ENCODE measurements at regions not wholly inside any gene's neighbourhood (a gene's known extent, or its start where the extent isn't known, plus 50 kb on each side); places are given as distances from the start of the nearest gene placed in this dataset.

DNA sequence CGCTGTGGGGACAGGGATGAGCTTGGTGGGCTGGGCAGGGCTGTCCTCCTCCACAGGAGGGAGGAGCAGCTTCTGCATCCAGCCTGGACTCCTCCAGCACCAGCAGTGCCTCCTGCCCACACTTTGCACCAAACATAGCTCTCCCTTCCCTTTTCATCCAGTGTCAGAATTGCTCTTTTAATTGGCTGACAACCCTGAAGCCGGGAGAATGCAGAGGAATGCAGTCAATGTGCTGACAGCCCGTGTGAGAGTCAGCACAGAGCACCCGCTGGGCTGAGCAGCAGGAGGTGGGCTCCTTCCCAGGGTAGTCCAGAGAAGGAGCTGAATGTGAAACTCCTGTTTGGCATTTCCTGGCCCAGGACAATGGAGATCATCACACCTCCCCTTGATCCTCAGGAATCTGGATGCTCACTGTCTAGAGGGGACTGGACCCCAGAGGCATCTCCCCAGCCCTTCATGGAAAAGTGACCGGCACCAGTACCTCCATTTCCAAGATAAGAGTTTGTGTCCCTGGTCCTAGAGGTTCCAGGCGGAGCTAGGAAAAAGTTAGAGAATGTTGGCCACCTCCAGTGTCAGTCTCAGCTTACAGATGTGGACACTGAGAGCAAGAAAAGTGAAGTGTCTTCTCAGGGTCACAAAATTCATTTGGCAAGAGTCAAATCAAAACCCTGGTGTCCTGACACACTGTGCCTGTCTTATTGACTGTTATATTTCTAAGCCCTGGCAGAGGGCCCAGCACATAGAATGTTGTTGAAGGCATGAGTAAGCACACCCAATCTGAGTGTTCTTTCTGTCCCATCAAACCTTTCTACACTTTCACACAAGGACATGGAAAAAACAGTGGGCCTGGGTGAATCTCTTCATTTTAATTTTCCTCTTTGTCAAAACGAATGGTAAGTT, 202.1 kb downstream of the SNX18 start:
- H3K4me1 ChIP-seq (ENCODE audit: low read length): no peaks in the 10 kb centered on the region
- H3K4me3 ChIP-seq (ENCODE audit: low read length): no peak overlapping the region
- H3K9ac ChIP-seq (ENCODE audit: low read length): no peak overlapping the region
- H3F3A ChIP-seq (ENCODE audit: insufficient read depth, low read length): no peaks in the 10 kb centered on the region
- no peaks in the 10 kb centered on the region for H3K9me3 ChIP-seq (replicated peaks; ENCODE audit: insufficient read depth, low read length)
- no peaks in the 10 kb centered on the region for H3K36me3 ChIP-seq (replicated peaks; ENCODE audit: insufficient read depth, low read length)
- H3K27me3 ChIP-seq (replicated peaks; ENCODE audit: insufficient read depth, low read length): no peaks in the 10 kb centered on the region
- no peak overlapping the region for H3K4me2 ChIP-seq (ENCODE audit: low read depth, low read length)
- no peak overlapping the region for H3K27ac ChIP-seq (ENCODE audit: low read length)
- no peak for DNase-seq
- no peak overlapping the region for H2AFZ ChIP-seq (ENCODE audit: low read length)
- H3K79me2 ChIP-seq (ENCODE audit: low read length): no peaks in the 10 kb centered on the region
- no peaks in the 10 kb centered on the region; the same call in 1 of the 2 replicates for H4K20me1 ChIP-seq (ENCODE audit: insufficient read depth, low read length)
- no peaks in the 10 kb centered on the region for H3K9me2 ChIP-seq (replicated peaks; ENCODE audit: insufficient read depth, low read length)
- TF ChIP-seq CTCF (IDR thresholded peaks at IDR 0.05; ENCODE audit: low read length) (no peak), EZH2phosphoT487 (IDR thresholded peaks at IDR 0.05; ENCODE audit: low read length) (no peak), EZH2 (optimal IDR thresholded peaks at IDR 0.05; ENCODE audit: low read depth, low read length) (no peak)

GRCh38 chr5:54718656-54719055, 201.1 kb downstream of the SNX18 start:
- no peak for DNase-seq
- no peak overlapping the region for H3K9ac ChIP-seq (ENCODE audit: low read length)
- H3K4me3 ChIP-seq (ENCODE audit: low read length): no peak overlapping the region
- no peak overlapping the region for H2AFZ ChIP-seq (ENCODE audit: low read length)
- H3K27ac ChIP-seq (ENCODE audit: low read length): no peak overlapping the region
- no peaks in the 10 kb centered on the region for H3K36me3 ChIP-seq (replicated peaks; ENCODE audit: insufficient read depth, low read length)
- no peaks in the 10 kb centered on the region for H4K20me1 ChIP-seq (ENCODE audit: insufficient read depth, low read length)
- TF ChIP-seq EZH2phosphoT487 (IDR thresholded peaks at IDR 0.05; ENCODE audit: low read length) (no peak), CTCF (IDR thresholded peaks at IDR 0.05; ENCODE audit: low read length) (no peak), EZH2 (optimal IDR thresholded peaks at IDR 0.05; ENCODE audit: low read depth, low read length) (no peak)
- H3K27me3 ChIP-seq (replicated peaks; ENCODE audit: insufficient read depth, low read length): no peaks in the 10 kb centered on the region
- H3K79me2 ChIP-seq (ENCODE audit: low read length): no peaks in the 10 kb centered on the region
- H3K9me3 ChIP-seq (replicated peaks; ENCODE audit: insufficient read depth, low read length): no peaks in the 10 kb centered on the region
- no peak overlapping the region for H3K4me2 ChIP-seq (ENCODE audit: low read depth, low read length)
- no peaks in the 10 kb centered on the region for H3K9me2 ChIP-seq (replicated peaks; ENCODE audit: insufficient read depth, low read length)
- H3K4me1 ChIP-seq (ENCODE audit: low read length): no peaks in the 10 kb centered on the region
- no peaks in the 10 kb centered on the region for H3F3A ChIP-seq (ENCODE audit: insufficient read depth, low read length)

GRCh38 chr5:54717870-54718269, 200.3 kb downstream of the SNX18 start:
- no peak for DNase-seq

More at GRCh38 chr5:54717870-54718269, 200.3 kb downstream of the SNX18 start:
- H3K4me3 ChIP-seq (ENCODE audit: low read length): no peak overlapping the region
- no peaks in the 10 kb centered on the region for H3K79me2 ChIP-seq (ENCODE audit: low read length)
- H3K9ac ChIP-seq (ENCODE audit: low read length): no peak overlapping the region
- no peaks in the 10 kb centered on the region for H3K9me2 ChIP-seq (replicated peaks; ENCODE audit: insufficient read depth, low read length)
- H3K9me3 ChIP-seq (replicated peaks; ENCODE audit: insufficient read depth, low read length): no peaks in the 10 kb centered on the region
- H2AFZ ChIP-seq (ENCODE audit: low read length): no peak overlapping the region
- no peaks in the 10 kb centered on the region for H3K4me1 ChIP-seq (ENCODE audit: low read length)
- TF ChIP-seq EZH2 (optimal IDR thresholded peaks at IDR 0.05; ENCODE audit: low read depth, low read length) (no peak), CTCF (IDR thresholded peaks at IDR 0.05; ENCODE audit: low read length) (no peak), EZH2phosphoT487 (IDR thresholded peaks at IDR 0.05; ENCODE audit: low read length) (no peak)
- H4K20me1 ChIP-seq (ENCODE audit: insufficient read depth, low read length): no peaks in the 10 kb centered on the region
- H3F3A ChIP-seq (ENCODE audit: insufficient read depth, low read length): no peaks in the 10 kb centered on the region
- no peak overlapping the region for H3K4me2 ChIP-seq (ENCODE audit: low read depth, low read length)
- no peaks in the 10 kb centered on the region for H3K27me3 ChIP-seq (replicated peaks; ENCODE audit: insufficient read depth, low read length)
- H3K36me3 ChIP-seq (replicated peaks; ENCODE audit: insufficient read depth, low read length): no peaks in the 10 kb centered on the region
- no peak overlapping the region for H3K27ac ChIP-seq (ENCODE audit: low read length)
